Fibroblast of pulmonary artery (primary cell): ENCODE measurements at regions not wholly inside any gene's neighbourhood (a gene's known extent, or its start where the extent isn't known, plus 50 kb on each side); places are given as distances from the start of the nearest gene placed in this dataset.

Source experiments
- DNase-seq: peaks from one replicate; pipeline ENCODE4 v3.0.0-alpha.2; 2010; ENCODE audit warnings: low read depth
- H3K4me3 ChIP-seq: replicated peaks from 2 replicates; pipeline ENCODE4 v1.5.1; 2011; ENCODE audit warnings: low read depth, mild to moderate bottlenecking, control low read depth, low read length, moderate library complexity
- TF ChIP-seq, protein P1 (sequence below): IDR thresholded peaks from 2 replicates; pipeline ENCODE4 v1.5.1; 2011; ENCODE audit warnings: mild to moderate bottlenecking, control low read depth, low read length, inconsistent platforms; ENCODE audit errors: missing control alignments

DNA sequence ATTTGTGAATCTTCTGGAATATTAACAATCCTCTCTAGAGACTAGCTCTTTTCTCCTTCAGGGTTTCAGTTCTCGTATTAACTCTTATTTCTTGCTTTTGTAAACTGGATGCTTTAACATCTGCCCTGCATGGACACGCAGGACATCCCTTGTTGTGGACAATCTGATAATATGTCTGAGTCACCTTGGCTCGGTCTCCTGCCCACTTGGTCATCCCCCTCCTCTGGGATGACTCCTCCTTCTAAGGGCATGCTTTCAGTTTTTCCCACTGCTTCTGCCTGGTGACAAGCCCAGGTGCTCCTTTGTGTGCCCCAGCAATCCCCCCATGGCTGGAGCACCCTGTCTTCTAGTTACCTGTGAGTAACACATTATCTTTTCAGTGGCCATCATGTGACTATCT, 460.5 kb downstream of the DSC3 start:
- H3K4me3 ChIP-seq, result no peak overlapping the region
- no peak for DNase-seq
- TF ChIP-seq, protein P1, sequence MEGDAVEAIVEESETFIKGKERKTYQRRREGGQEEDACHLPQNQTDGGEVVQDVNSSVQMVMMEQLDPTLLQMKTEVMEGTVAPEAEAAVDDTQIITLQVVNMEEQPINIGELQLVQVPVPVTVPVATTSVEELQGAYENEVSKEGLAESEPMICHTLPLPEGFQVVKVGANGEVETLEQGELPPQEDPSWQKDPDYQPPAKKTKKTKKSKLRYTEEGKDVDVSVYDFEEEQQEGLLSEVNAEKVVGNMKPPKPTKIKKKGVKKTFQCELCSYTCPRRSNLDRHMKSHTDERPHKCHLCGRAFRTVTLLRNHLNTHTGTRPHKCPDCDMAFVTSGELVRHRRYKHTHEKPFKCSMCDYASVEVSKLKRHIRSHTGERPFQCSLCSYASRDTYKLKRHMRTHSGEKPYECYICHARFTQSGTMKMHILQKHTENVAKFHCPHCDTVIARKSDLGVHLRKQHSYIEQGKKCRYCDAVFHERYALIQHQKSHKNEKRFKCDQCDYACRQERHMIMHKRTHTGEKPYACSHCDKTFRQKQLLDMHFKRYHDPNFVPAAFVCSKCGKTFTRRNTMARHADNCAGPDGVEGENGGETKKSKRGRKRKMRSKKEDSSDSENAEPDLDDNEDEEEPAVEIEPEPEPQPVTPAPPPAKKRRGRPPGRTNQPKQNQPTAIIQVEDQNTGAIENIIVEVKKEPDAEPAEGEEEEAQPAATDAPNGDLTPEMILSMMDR, result no peak

DNA sequence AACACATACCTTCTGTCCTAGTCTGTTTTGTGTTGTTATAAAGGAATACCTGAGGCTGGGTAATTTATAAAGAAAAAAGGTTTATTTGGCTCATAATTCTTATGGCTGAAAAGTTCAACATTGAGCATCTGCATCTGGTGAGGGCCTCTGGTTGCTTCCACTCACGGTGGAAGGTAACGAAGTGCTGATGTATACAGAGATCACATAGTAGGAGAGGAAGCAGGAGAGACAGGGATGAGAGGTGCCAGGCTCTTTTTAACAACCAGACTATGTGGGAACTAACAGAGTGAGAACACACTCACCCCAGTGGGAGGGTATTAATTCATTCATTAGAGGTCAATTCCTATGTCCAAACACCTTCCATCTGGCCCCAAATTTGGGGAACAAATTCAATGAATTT, 463.8 kb downstream of the DSC3 start:
- DNase-seq, result no peak
- no peak overlapping the region for H3K4me3 ChIP-seq
- TF ChIP-seq, protein P1, result no peak

DNA sequence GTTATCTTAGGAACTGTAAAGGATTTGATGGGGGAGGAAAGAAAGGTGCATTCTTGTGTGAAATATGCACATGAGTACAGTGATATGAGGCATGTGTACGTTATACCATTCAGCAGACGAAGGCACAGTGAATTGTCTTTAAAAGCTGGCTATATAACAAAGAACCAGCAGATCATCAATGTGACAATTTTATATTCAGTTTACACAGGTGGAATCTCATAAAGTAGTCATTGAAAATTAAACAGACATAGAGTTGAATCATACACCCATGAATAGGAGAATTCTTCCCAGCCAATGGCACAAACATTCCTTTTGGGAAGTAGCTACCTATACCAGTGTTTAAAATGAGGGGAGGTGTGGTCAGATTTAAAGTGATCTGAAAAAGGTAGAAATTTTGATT, 470.3 kb downstream of the DSC3 start:
- no peak overlapping the region for H3K4me3 ChIP-seq
- DNase-seq, result no peak
- TF ChIP-seq, protein P1, result no peak

DNA sequence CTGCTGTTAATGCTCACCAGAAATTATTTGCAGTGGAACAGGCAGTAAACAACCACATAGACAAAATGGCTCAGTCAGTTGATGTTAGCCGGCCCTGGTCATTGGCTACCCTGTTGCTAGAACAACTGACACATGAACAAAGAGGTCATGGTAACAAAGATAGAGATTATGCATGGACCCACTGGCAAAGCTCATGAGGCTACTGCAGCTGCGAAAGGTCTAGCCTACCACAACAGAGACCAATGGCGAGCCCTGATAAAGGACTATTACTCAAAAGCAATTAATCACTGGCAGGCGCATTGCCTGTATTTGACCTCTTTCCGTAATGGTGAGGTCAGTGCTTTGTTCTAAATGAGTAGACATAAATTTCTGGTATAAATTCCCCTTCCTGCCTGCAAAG, 474.2 kb downstream of the DSC3 start:
- no peak overlapping the region for H3K4me3 ChIP-seq
- TF ChIP-seq, protein P1, result no peak
- DNase-seq, result no peak

DNA sequence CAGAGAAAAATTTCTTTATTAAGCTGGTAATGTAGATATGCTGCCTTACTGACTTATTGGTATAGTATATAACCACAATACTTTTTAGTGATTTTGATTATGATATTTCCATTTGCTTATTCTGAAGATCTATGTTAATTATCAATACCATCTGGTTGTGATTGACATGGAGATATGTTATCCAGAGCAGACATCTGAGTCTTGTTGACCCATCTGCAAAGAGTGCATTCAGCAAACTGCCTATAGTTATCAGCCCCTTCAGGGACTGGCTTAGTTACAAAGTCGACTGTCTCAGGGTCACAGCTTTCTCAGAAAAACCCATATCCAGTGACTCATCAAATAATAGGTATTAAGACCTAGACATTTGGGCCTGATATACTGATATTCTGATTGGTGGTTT, 475.7 kb downstream of the DSC3 start:
- no peak for DNase-seq
- TF ChIP-seq, protein P1, result no peak
- no peak overlapping the region for H3K4me3 ChIP-seq

DNA sequence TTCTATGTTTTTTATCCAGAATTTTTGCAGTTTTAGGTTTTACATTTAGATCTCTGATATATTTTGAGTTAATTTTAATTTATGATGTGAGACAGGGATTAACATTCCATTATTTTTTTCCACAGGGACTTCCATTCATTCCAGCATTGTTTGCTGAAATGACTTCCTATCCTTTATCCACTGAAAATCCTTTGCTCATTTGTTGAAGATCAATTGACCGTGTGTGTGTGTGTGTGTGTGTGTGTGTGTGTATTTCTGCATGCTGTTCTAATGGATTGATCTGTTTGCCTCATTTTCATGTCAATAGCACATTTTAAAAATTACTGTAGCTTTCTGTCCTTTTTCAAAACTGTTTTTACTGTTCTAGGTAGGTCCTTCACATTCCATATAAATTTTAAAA, 480.3 kb downstream of the DSC3 start:
- TF ChIP-seq, protein P1, result no peak
- H3K4me3 ChIP-seq, result no peak overlapping the region
- no peak for DNase-seq

DNA sequence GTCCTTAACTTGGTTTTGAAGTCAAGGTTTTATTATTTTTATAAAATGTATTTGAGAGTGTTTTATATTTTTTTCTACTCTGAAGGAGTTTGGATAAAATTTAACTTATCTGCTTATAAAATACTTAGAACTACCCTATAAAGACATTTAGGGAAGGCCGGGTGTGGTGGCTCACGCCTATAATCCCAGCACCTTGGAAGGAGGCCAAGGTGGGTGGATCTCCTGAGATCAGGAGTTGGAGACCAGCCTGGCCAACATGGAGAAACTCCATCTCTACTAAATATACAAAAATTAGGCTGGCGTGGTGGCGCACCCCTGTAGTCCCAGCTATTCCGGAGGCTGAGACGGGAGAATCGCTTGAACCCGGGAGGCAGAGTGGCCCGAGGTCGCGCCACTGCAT, 486.4 kb downstream of the DSC3 start:
- H3K4me3 ChIP-seq, result no peak overlapping the region
- TF ChIP-seq, protein P1, result no peak
- no peak for DNase-seq
